ENCODE measurements at regions not wholly inside any gene's neighbourhood (a gene's known extent, or its start where the extent isn't known, plus 50 kb on each side); places are given as distances from the start of the nearest gene placed in this dataset.

- no peak overlapping the region for H3K4me3 ChIP-seq (ENCODE audit: low read depth, low read length)
- H3K27me3 ChIP-seq (ENCODE audit: control insufficient read depth, insufficient read depth, low read length), result peaks cover 1% of the 10 kb centered on the region
- no peak for DNase-seq (ENCODE audit: low read depth)
- TF ChIP-seq CTCF (IDR thresholded peaks at IDR 0.05; ENCODE audit: insufficient read depth, low read length, poor library complexity, severe bottlenecking), result no peak
- no peaks in the 10 kb centered on the region for H3K36me3 ChIP-seq (ENCODE audit: control insufficient read depth, insufficient read depth, low read length)
Measured at GRCh38 chr3:194857469-194858113, 171.9 kb downstream of the FAM43A start.

GRCh38 chr3:194858382-194858781 lies 172.7 kb downstream of the FAM43A start:
- Histone ChIP-seq H3K27me3 (ENCODE audit: control insufficient read depth, insufficient read depth, low read length) (peaks cover 5% of the 10 kb centered on the region), H3K4me3 (ENCODE audit: low read depth, low read length) (no peak overlapping the region), H3K36me3 (ENCODE audit: control insufficient read depth, insufficient read depth, low read length) (no peaks in the 10 kb centered on the region)
- no peak for DNase-seq (ENCODE audit: low read depth)
- TF ChIP-seq CTCF (IDR thresholded peaks at IDR 0.05; ENCODE audit: insufficient read depth, low read length, poor library complexity, severe bottlenecking), result no peak

- no peak overlapping the region for H3K4me3 ChIP-seq (ENCODE audit: low read depth, low read length)
- H3K27me3 ChIP-seq (ENCODE audit: control insufficient read depth, insufficient read depth, low read length), result peaks cover 5% of the 10 kb centered on the region
- no peak for TF ChIP-seq CTCF (IDR thresholded peaks at IDR 0.05; ENCODE audit: insufficient read depth, low read length, poor library complexity, severe bottlenecking)
- DNase-seq (ENCODE audit: low read depth), result no peak
- H3K36me3 ChIP-seq (ENCODE audit: control insufficient read depth, insufficient read depth, low read length), result no peaks in the 10 kb centered on the region
Measured at GRCh38 chr3:194860725-194861124, 175.0 kb downstream of the FAM43A start.

- no peak for TF ChIP-seq CTCF (IDR thresholded peaks at IDR 0.05; ENCODE audit: insufficient read depth, low read length, poor library complexity, severe bottlenecking)
- Histone ChIP-seq H3K36me3 (ENCODE audit: control insufficient read depth, insufficient read depth, low read length) (no peaks in the 10 kb centered on the region), H3K4me3 (ENCODE audit: low read depth, low read length) (no peak overlapping the region), H3K27me3 (ENCODE audit: control insufficient read depth, insufficient read depth, low read length) (peaks cover 5% of the 10 kb centered on the region)
- DNase-seq (ENCODE audit: low read depth), result no peak
Measured at GRCh38 chr3:194861375-194861774, 175.7 kb downstream of the FAM43A start.

- no peaks in the 10 kb centered on the region for H3K36me3 ChIP-seq (ENCODE audit: control insufficient read depth, insufficient read depth, low read length)
- H3K4me3 ChIP-seq (ENCODE audit: low read depth, low read length), result no peak overlapping the region
- no peak for DNase-seq (ENCODE audit: low read depth)
- peaks cover 5% of the 10 kb centered on the region for H3K27me3 ChIP-seq (ENCODE audit: control insufficient read depth, insufficient read depth, low read length)
- no peak for TF ChIP-seq CTCF (IDR thresholded peaks at IDR 0.05; ENCODE audit: insufficient read depth, low read length, poor library complexity, severe bottlenecking)
Measured at GRCh38 chr3:194865061-194865460, 179.4 kb downstream of the FAM43A start.

GRCh38 chr3:194865615-194866014 lies 179.9 kb downstream of the FAM43A start:
- DNase-seq (ENCODE audit: low read depth), result no peak
- Histone ChIP-seq H3K4me3 (ENCODE audit: low read depth, low read length) (no peak overlapping the region), H3K36me3 (ENCODE audit: control insufficient read depth, insufficient read depth, low read length) (no peaks in the 10 kb centered on the region), H3K27me3 (ENCODE audit: control insufficient read depth, insufficient read depth, low read length) (peaks cover 5% of the 10 kb centered on the region)
- TF ChIP-seq CTCF (IDR thresholded peaks at IDR 0.05; ENCODE audit: insufficient read depth, low read length, poor library complexity, severe bottlenecking), result no peak
